ACC112 (cell line): ENCODE measurements at regions not wholly inside any gene's neighbourhood (a gene's known extent, or its start where the extent isn't known, plus 50 kb on each side); places are given as distances from the start of the nearest gene placed in this dataset.
"Not testable (repeated sequence)": the region's sequence is repeated elsewhere in the genome, so short reads cannot be mapped to it uniquely, and the experiment has no call there.

Experiments used
- H2AFZ ChIP-seq: fragments of 200-600 bp; sonication (generic); one replicate; pipeline ENCODE4 v1.6.0; 2017; ENCODE audit warnings: antibody characterized with exemption, low read length; ENCODE audit not compliant: unreplicated experiment
- H3K27ac ChIP-seq: fragments of 200-600 bp; sonication (generic); 2 replicates; pipeline ENCODE4 v1.5.1; 2014; ENCODE audit warnings: low read depth, mild to moderate bottlenecking, antibody characterized with exemption, low read length, moderate library complexity
- H3K27me3 ChIP-seq: fragments of 200-600 bp; sonication (generic); 2 replicates; pipeline ENCODE4 v1.6.1; 2014; ENCODE audit warnings: mild to moderate bottlenecking, antibody characterized with exemption, low read length, moderate library complexity, mixed read lengths; ENCODE audit not compliant: insufficient read depth
- H3K36me3 ChIP-seq: fragments of 200-600 bp; sonication (generic); 2 replicates; pipeline ENCODE4 v1.6.1; 2016; ENCODE audit warnings: mild to moderate bottlenecking, antibody characterized with exemption, low read length, moderate library complexity, mixed read lengths; ENCODE audit not compliant: insufficient read depth
- H3K4me1 ChIP-seq: fragments of 200-600 bp; sonication (generic); one replicate; pipeline ENCODE4 v1.6.1; 2016; ENCODE audit warnings: low read length, mixed read lengths; ENCODE audit not compliant: insufficient read depth, unreplicated experiment, control insufficient read depth
- H3K4me3 ChIP-seq: fragments of 200-600 bp; sonication (generic); 2 replicates; pipeline ENCODE4 v1.5.1; 2014; ENCODE audit warnings: mild to moderate bottlenecking, low read depth, low read length
- H3K79me2 ChIP-seq: fragments of 200-600 bp; sonication (generic); one replicate; pipeline ENCODE4 v1.6.0; 2016; ENCODE audit warnings: low read length; ENCODE audit not compliant: control insufficient read depth, unreplicated experiment, insufficient read depth

DNA sequence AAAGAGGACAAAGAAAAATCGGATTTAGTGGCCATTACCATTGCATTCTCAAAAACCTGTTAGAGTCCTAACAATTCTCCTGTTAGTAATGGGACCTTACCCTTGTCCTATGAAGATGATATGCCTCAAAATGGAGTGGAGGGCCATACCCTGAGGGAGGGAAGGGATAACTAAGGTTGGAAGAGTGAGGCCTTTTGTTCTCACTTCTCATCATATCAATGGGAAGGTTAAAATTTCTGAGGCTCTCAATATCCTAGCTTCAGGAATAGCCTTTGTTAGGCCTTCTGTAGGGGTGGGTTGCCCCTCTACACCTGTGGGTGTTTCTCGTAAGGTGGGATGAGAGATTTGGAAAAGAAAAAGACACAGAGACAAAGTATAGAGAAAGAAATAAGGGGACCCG lies 109.4 kb upstream of the SGIP1 start:
- H3K27me3 ChIP-seq, H3K4me3 ChIP-seq, H3K36me3 ChIP-seq, H3K4me1 ChIP-seq, H3K27ac ChIP-seq, H2AFZ ChIP-seq, H3K79me2 ChIP-seq: not testable (repeated sequence)

DNA sequence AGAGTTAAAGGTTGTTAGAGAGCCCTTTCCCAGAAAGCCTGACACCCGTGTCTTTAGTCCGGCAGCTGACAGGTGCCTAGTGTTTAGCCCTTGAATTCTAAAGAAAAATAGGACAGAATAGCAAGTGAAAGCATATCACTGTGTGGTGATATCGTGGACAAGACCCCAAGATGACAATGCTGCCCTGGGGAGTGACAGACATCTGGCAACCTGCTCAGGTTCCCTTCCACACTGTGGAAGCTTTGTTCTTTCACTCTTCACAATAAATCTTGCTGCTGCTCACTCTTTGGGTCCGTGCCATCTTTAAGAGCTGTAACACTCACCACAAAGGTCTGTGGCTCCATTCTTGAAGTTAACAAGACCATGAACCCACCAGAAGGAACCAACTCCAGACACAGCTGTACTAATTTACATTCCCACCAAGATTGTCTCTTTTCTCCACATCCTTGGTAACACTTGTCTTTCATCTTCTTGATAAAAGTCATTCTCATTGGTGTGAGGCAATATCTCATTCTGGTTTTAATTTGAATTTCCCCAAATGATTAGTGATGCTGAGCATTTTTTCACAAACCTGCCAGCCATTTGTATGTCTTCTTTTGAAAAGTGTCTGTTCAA lies 107.6 kb upstream of the SGIP1 start:
- Histone ChIP-seq H3K27ac (no peak overlapping the region), H3K4me3 (no peak overlapping the region), H3K36me3 (no peaks in the 10 kb centered on the region), H2AFZ (no peak overlapping the region), H3K79me2 (no peaks in the 10 kb centered on the region), H3K27me3 (0 out of 2 replicates have a peak, but pooled peaks cover 4% of the 10 kb centered on the region), H3K4me1 (no peaks in the 10 kb centered on the region)

DNA sequence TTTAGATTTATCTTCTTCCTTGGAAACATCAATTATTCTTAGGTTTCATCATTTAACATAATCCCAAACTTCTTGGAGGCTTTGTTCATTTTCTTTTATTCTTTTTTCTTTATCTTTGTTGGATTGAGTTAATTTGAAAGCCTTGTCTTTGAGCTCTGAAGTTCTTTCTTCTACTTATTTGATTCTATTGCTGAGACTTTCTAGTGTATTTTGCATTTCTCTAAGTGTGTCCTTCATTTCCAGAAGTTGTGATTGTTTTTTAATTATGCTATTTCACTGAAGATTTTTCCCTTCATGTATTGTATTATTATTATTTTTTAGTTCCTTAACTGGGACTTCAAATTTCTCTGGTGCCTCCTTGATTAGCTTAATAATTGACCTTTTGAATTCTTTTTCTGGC lies 103.1 kb upstream of the SGIP1 start:
- H3K36me3 ChIP-seq: not testable (repeated sequence)

DNA sequence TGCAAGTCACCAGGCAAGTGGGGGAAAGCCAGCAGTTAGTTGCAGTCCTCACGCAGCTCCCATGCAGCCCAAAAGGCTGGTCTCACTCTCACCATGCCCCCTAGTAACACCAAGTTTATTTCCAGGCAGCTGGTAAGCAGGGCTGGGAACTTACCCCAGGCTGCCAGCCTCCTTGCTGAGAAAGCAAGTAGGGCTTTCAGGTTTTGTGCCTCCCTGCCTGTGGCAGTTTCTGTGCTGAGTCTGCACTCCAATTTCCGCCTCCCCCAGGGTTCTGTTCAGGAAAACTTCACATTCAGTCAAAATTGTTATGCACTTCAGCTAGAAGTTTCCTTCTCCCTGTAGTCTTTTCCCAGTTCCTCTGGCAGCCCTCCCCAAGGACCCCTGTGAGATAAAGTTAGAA lies 102.0 kb upstream of the SGIP1 start:
- Histone ChIP-seq H3K79me2 (no peaks in the 10 kb centered on the region), H3K36me3 (no peaks in the 10 kb centered on the region), H3K27me3 (0 out of 2 replicates have a peak, but pooled peaks cover 4% of the 10 kb centered on the region), H2AFZ (no peak overlapping the region), H3K4me3 (no peak overlapping the region), H3K4me1 (peaks cover 10% of the 10 kb centered on the region), H3K27ac (no peak overlapping the region)

More for the DNA sequence above, 103.1 kb upstream of the SGIP1 start:
- H3K4me1 ChIP-seq, H3K27ac ChIP-seq, H2AFZ ChIP-seq, H3K79me2 ChIP-seq, H3K4me3 ChIP-seq, H3K27me3 ChIP-seq: not testable (repeated sequence)

DNA sequence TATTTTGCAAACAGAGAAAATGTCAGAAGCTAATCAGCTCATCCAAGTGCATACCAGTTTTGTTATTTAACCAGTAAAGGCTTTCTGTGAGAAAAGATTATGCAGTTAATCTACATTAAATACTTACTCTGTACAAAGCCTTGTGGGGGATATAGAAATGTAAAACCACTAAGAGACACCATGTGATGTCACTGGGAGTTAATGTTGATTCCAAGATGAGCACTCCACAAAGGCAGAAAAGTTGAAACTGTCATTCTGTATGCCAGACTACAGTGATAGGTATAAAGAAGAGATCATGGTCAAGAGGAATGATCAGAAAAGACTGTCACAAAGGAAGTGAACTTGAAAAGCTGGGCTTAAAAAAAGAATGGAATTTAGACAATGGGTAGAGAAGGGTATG lies 100.3 kb upstream of the SGIP1 start:
- 0 out of 2 replicates have a peak, but pooled peaks cover 4% of the 10 kb centered on the region for H3K27me3 ChIP-seq
- no peaks in the 10 kb centered on the region for H3K79me2 ChIP-seq
- no peak overlapping the region for H3K27ac ChIP-seq
- peaks cover 20% of the 10 kb centered on the region for H3K4me1 ChIP-seq
- no peak overlapping the region for H3K4me3 ChIP-seq
- H2AFZ ChIP-seq: no peak overlapping the region
- no peaks in the 10 kb centered on the region for H3K36me3 ChIP-seq

DNA sequence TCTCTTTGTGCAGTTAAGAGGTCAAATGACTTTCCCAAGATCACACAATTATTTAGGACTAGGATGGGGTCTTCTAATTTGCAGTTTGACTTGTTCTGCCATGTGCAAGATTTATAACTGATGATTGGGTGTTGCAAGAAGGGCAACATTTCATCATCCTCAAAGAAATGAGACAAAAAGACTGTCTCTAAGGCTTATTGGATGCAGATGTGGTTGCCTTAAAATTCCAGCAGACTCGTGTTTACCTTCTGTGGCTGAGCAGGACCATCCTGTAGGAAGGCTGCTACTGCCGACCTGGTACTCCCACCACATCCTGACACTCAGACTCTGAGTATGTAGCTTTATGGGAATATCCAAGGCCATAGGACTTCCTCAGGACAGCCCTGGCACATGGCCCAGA lies 99.9 kb upstream of the SGIP1 start:
- H3K27ac ChIP-seq: no peak overlapping the region
- H2AFZ ChIP-seq: no peak overlapping the region
- H3K27me3 ChIP-seq: 0 out of 2 replicates have a peak, but pooled peaks cover 4% of the 10 kb centered on the region
- no peaks in the 10 kb centered on the region for H3K36me3 ChIP-seq
- no peaks in the 10 kb centered on the region for H3K79me2 ChIP-seq
- no peak overlapping the region for H3K4me3 ChIP-seq
- peaks cover 24% of the 10 kb centered on the region for H3K4me1 ChIP-seq

DNA sequence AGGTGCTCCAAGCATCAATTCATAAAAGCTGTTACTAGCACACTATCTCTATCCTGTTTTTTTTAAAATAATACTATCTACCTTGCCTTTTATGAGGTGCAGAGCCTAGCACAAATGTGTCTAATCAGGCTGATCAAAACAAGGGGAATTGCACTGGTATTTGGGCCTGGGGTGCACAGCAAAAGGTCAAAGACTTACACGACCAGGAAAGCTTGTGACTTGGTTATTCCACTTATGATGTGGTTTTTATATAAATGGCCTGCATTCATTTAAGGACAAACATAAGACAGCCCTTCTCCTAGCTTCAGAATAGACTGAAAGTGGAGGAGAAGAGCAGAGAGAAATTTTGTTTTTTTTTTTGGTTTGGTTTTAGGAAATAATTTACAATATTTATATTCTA lies 98.4 kb upstream of the SGIP1 start:
- no peaks in the 10 kb centered on the region for H3K36me3 ChIP-seq
- no peak overlapping the region for H3K27ac ChIP-seq
- H3K79me2 ChIP-seq: no peaks in the 10 kb centered on the region
- peaks cover 30% of the 10 kb centered on the region for H3K4me1 ChIP-seq
- no peak overlapping the region for H3K4me3 ChIP-seq
- H2AFZ ChIP-seq: no peak overlapping the region
- H3K27me3 ChIP-seq: 0 out of 2 replicates have a peak, but pooled peaks cover 4% of the 10 kb centered on the region

DNA sequence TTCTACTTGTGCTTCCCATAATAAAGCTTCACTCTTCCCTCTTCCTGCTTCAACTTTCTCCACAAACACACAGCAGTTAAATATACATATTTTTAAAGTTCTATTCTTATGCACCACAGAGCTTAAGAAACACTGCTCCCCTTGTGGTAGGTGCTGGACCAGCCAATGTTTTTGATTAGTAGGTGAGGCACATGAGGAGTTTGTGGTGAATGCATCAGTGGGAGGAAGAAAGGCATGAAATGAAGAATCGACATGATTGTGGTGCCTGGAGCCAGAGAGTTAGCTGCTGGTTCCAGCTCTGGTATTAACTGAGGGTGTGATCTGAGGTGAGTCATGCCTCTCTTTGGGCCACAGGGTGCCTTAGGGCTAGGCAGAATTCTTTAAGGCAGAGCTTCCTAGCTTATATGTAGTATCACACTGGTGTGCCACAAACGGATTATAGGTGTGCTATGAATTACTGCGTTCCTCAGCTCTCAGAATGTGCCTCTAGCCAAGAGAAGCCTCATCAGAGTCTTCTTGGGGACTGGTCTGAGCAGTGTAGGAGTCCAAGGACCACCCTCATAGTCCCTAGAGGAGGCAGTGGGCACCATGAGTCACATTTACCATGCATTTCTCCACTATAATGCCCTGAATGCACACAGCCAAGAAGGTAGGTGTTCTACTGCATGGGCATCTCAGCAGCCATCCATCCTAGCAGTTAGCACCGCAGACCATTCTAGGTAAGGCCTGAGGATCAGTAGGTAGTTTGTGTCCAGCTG lies 97.4 kb upstream of the SGIP1 start:
- peaks cover 30% of the 10 kb centered on the region for H3K4me1 ChIP-seq
- no peaks in the 10 kb centered on the region for H3K36me3 ChIP-seq
- H3K4me3 ChIP-seq: no peak overlapping the region
- H3K27ac ChIP-seq: peak overlapping the region; percentile 1; the same call in 1 of the 2 replicates
- no peaks in the 10 kb centered on the region for H3K79me2 ChIP-seq
- H3K27me3 ChIP-seq: no peaks in the 10 kb centered on the region
- H2AFZ ChIP-seq: peak overlapping the region; percentile 19

DNA sequence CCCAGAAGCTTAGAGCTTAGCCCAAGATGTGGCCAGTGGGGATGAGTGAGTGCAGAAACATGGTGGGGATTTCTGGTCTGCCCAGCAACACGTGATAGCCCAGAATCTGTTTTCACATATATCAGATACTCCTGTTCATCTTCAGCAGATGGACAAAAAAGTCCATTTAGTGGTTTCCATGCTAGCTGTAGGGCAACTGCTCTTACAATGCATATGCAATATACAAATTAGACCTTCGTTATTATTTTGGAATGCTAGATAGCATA lies 96.9 kb upstream of the SGIP1 start:
- 0 out of 2 replicates have a peak overlapping the region, but pooled peaks have one; percentile 1 for H3K27ac ChIP-seq
- H3K4me3 ChIP-seq: no peak overlapping the region

DNA sequence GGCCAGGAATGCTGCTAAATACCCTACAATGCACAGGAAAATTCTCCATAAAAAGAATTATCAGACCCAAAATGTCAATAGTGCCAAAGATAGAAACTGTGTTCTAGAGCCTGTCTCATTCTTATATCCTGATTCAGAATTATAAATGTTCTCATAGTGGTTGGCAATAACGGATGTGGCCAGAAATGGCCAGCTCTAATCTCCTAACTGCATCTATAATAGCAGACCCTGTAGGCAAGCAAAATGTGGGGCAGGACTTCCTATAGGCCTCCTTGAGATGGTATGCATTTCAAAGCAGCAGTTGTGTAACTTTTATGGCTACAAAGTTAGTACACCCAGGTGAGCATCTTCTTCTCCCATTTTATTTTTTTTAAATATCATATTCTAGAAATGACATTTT lies 95.9 kb upstream of the SGIP1 start:
- H3K4me1 ChIP-seq: peaks cover 30% of the 10 kb centered on the region
- peak overlapping the region; percentile 88 for H3K27ac ChIP-seq
- no peaks in the 10 kb centered on the region for H3K79me2 ChIP-seq
- H3K4me3 ChIP-seq: no peak overlapping the region
- H3K27me3 ChIP-seq: no peaks in the 10 kb centered on the region
- H2AFZ ChIP-seq: peak overlapping the region; percentile 82
- no peaks in the 10 kb centered on the region for H3K36me3 ChIP-seq

More for the DNA sequence above, 96.9 kb upstream of the SGIP1 start:
- Histone ChIP-seq H3K27me3 (no peaks in the 10 kb centered on the region), H3K36me3 (no peaks in the 10 kb centered on the region), H2AFZ (no peak overlapping the region), H3K4me1 (peaks cover 30% of the 10 kb centered on the region), H3K79me2 (no peaks in the 10 kb centered on the region)

DNA sequence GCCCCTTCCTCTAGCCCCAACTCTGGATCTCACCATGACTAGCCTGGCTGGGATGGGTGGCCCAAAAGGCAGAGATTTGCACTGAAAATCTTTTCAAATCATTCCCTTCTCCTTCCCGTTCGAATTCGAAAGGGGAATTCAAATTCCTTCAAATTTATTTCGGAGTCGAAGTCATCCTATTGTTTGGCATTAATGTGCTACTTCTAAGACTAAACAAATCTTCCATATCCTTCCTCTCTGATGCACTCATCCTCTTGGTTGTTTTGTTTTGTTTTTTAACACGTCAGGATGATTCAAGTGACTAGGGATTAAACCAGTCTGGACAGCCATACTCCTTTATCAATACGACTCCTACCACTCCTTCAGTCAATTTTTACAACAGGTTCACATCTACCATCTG lies 95.5 kb upstream of the SGIP1 start:
- H3K36me3 ChIP-seq: no peaks in the 10 kb centered on the region
- peak overlapping the region; percentile 82 for H2AFZ ChIP-seq
- H3K27me3 ChIP-seq: no peaks in the 10 kb centered on the region
- H3K4me3 ChIP-seq: peak overlapping the region; percentile 36
- no peaks in the 10 kb centered on the region for H3K79me2 ChIP-seq
- peaks cover 30% of the 10 kb centered on the region for H3K4me1 ChIP-seq
- H3K27ac ChIP-seq: peak overlapping the region; percentile 88
